ENCODE measurements at regions not wholly inside any gene's neighbourhood (a gene's known extent, or its start where the extent isn't known, plus 50 kb on each side); places are given as distances from the start of the nearest gene placed in this dataset.

- TF ChIP-seq CTCF (IDR thresholded peaks at IDR 0.05; ENCODE audit: low read depth, low read length, poor library complexity, severe bottlenecking) (no peak), EZH2phosphoT487 (IDR thresholded peaks at IDR 0.05; ENCODE audit: borderline replicate concordance, low read length) (no peak)
Observed at GRCh38 chr17:52678211-52678610, 519.7 kb upstream of the CA10 start.
